Testis (tissue), 2 donors: ENCODE measurements at regions not wholly inside any gene's neighbourhood (a gene's known extent, or its start where the extent isn't known, plus 50 kb on each side); places are given as distances from the start of the nearest gene placed in this dataset.

ENCODE experiments used
- DNase-seq: peaks from one replicate; pipeline ENCODE4 v3.0.0-alpha.2; 2019
- H3K27ac ChIP-seq, 2 donors: fragments of 200-600 bp; sonication (generic); one replicate each; pipeline ENCODE4 v1.5.1; 2019
- H3K27me3 ChIP-seq: fragments of 200-600 bp; sonication (generic); one replicate; pipeline ENCODE4 v1.5.1; 2019
- H3K36me3 ChIP-seq: fragments of 200-600 bp; sonication (generic); one replicate; pipeline ENCODE4 v1.5.1; 2017; ENCODE audit warnings: low read depth; ENCODE audit errors: missing control alignments
- H3K4me1 ChIP-seq: fragments of 200-600 bp; sonication (generic); one replicate; pipeline ENCODE4 v1.5.1; 2019
- H3K4me3 ChIP-seq, 2 donors: fragments of 200-600 bp; sonication (generic); one replicate each; pipeline ENCODE4 v1.5.1; 2017 to 2019
- H3K9me3 ChIP-seq: fragments of 200-600 bp; sonication (generic); one replicate; pipeline ENCODE4 v1.5.1; 2017
- CTCF ChIP-seq, 3 experiments: fragments of 450-650 bp in 2 of 3; fragments of 200-600 bp in 1 of 3; sonication (generic) in 1 of 3; IDR thresholded peaks; one replicate each; pipeline ENCODE4 v1.5.1; 2016 to 2019; ENCODE audit warnings: antibody characterized with exemption in 3 of 3, mild to moderate bottlenecking in 2 of 3, moderate library complexity in 1 of 3
- POLR2A ChIP-seq: fragments of 450-650 bp; IDR thresholded peaks from one replicate; pipeline ENCODE4 v1.6.1; 2017; ENCODE audit warnings: antibody characterized with exemption, mild to moderate bottlenecking, moderate library complexity
- WGBS, 2 donors: methylation state at CpG; one replicate each; pipeline ENCODE4 v1.1.5; 2018; 5-methylcytosine and 5-hydroxymethylcytosine counted together
- intact Hi-C: fragments of 100-400 bp; cut with DNase I; formaldehyde crosslinking; loops from one replicate; pipeline ENCODE4 v1.15.1; 2023; ENCODE audit warnings: low total_unique reads

- Histone ChIP-seq H3K4me1 (no peaks in the 10 kb centered on the region), H3K9me3 (no peaks in the 10 kb centered on the region), H3K4me3 (no peak overlapping the region), H3K36me3 (no peaks in the 10 kb centered on the region), H3K27me3 (no peaks in the 10 kb centered on the region), H3K27ac (no peak overlapping the region)
- WGBS, 2 donors = 68 to 73% methylated on average over 5 of the region's 5 CpGs
- no peak for TF ChIP-seq POLR2A
- no peak for TF ChIP-seq CTCF (IDR thresholded peaks at IDR 0.05)
- intact Hi-C loops = no loop called here
- no peak for DNase-seq
Measured at GRCh38 chr13:80559944-80560343, 219.0 kb upstream of the SPRY2 start.

- intact Hi-C loops = no loop called here
- Histone ChIP-seq H3K27ac (no peak overlapping the region), H3K4me3 (no peak overlapping the region), H3K4me1 (no peaks in the 10 kb centered on the region), H3K27me3 (no peaks in the 10 kb centered on the region), H3K9me3 (no peaks in the 10 kb centered on the region), H3K36me3 (no peaks in the 10 kb centered on the region)
- TF ChIP-seq POLR2A (no peak), CTCF (IDR thresholded peaks at IDR 0.05) (no peak)
- 77 to 87% methylated on average over 4 of the region's 4 CpGs for WGBS, 2 donors
- no peak for DNase-seq
Measured at GRCh38 chr13:80558074-80558473, 217.1 kb upstream of the SPRY2 start.

- WGBS, 2 donors = 67 to 69% methylated on average over 5 of the region's 5 CpGs
- no peak for TF ChIP-seq CTCF (IDR thresholded peaks at IDR 0.05)
- TF ChIP-seq POLR2A = no peak
- Histone ChIP-seq H3K4me3 (no peak overlapping the region), H3K9me3 (no peaks in the 10 kb centered on the region), H3K36me3 (no peaks in the 10 kb centered on the region), H3K27ac (no peak overlapping the region), H3K4me1 (no peaks in the 10 kb centered on the region), H3K27me3 (no peaks in the 10 kb centered on the region)
- no peak for DNase-seq
- intact Hi-C loops = no loop called here
Measured at GRCh38 chr13:80555796-80556678, 215.1 kb upstream of the SPRY2 start.

- no peaks in the 10 kb centered on the region for H3K9me3 ChIP-seq
- TF ChIP-seq POLR2A = no peak
- no peaks in the 10 kb centered on the region for H3K27me3 ChIP-seq
- WGBS, 2 donors = 48 to 58% methylated on average over 4 of the region's 4 CpGs
- H3K4me1 ChIP-seq = no peaks in the 10 kb centered on the region
- H3K36me3 ChIP-seq = no peaks in the 10 kb centered on the region
- H3K4me3 ChIP-seq = no peak overlapping the region
- no peak overlapping the region for H3K27ac ChIP-seq
- intact Hi-C loops = no loop called here
- no peak for DNase-seq
Measured at GRCh38 chr13:80552851-80553440, 212.0 kb upstream of the SPRY2 start.

GRCh38 chr13:80551650-80552497, 210.9 kb upstream of the SPRY2 start:
- Histone ChIP-seq H3K36me3 (no peaks in the 10 kb centered on the region), H3K4me1 (no peaks in the 10 kb centered on the region), H3K27me3 (no peaks in the 10 kb centered on the region), H3K27ac (no peak overlapping the region), H3K4me3 (no peak overlapping the region), H3K9me3 (no peaks in the 10 kb centered on the region)
- WGBS, 2 donors = 13 to 32% methylated on average over 1 of the region's 1 CpG
- no peak for DNase-seq
- intact Hi-C loops = no loop called here
- TF ChIP-seq CTCF (IDR thresholded peaks at IDR 0.05) (no peak), POLR2A (no peak)
